Endothelial cell of umbilical vein (primary cell): ENCODE measurements at regions not wholly inside any gene's neighbourhood (a gene's known extent, or its start where the extent isn't known, plus 50 kb on each side); places are given as distances from the start of the nearest gene placed in this dataset.

Experiments used
- BruUV-seq: library from RNA; stranded (reverse); fragments of 400-500 nt; replicated peaks from 2 replicates; lab custom pipeline; 2021; lab: Mats Ljungman, UMichigan
- CTCF ChIA-PET: fragments of 300-600, 350-600 bp; sonication (Branson Sonifier 250); formaldehyde crosslinking; loops from one replicate; lab custom pipeline; 2021; ENCODE audit warnings: antibody characterized with exemption, inconsistent platforms; lab: Charles Lee
- POLR2A ChIA-PET: fragments of 300-600, 350-600 bp; sonication (Branson Sonifier 250); formaldehyde crosslinking; loops from one replicate; lab custom pipeline; 2021; ENCODE audit warnings: antibody characterized with exemption, inconsistent platforms; lab: Charles Lee
- DNase-seq: peaks from one replicate; pipeline ENCODE4 v3.0.0-alpha.2; 2011; ENCODE audit warnings: low read depth, low spot score
- FAIRE-seq: peaks from 2 replicates; lab custom pipeline; 2011; peaks lifted over from hg19 to GRCh38; lab: Jason Lieb, UNC
- H2AFZ ChIP-seq: 2 replicates; pipeline ENCODE4 v1.6.0; 2012; ENCODE audit warnings: low read depth, low read length, control low read depth, inconsistent platforms
- H3K27ac ChIP-seq: 2 replicates; pipeline ENCODE4 v1.5.1; 2011; ENCODE audit warnings: low read depth, mild to moderate bottlenecking, control low read depth, low read length, moderate library complexity; ENCODE audit not compliant: insufficient read depth
- H3K27me3 ChIP-seq, 2 experiments: 2 replicates each; pipeline versions ENCODE4 v1.6.0 to v1.6.1; 2011; ENCODE audit warnings: low read length in 2 of 2, mixed read lengths in 1 of 2; ENCODE audit not compliant: control insufficient read depth in 2 of 2, insufficient read depth in 2 of 2
- H3K36me3 ChIP-seq, 2 experiments: 2 replicates in 1 of 2; 3 replicates in 1 of 2; pipeline ENCODE4 v1.5.1; 2011; ENCODE audit warnings: low read length in 2 of 2, mild to moderate bottlenecking in 1 of 2, moderate library complexity in 1 of 2; ENCODE audit not compliant: control insufficient read depth in 2 of 2, insufficient read depth in 2 of 2; ENCODE audit errors: extremely low read depth in 1 of 2
- H3K4me1 ChIP-seq: 3 replicates; pipeline ENCODE4 v1.5.1; 2011; ENCODE audit warnings: mild to moderate bottlenecking, low read length; ENCODE audit not compliant: control insufficient read depth, insufficient read depth; ENCODE audit errors: extremely low read depth
- H3K4me2 ChIP-seq: 2 replicates; pipeline ENCODE4 v1.6.1; 2011; ENCODE audit warnings: low read length, control low read depth, mixed read lengths; ENCODE audit not compliant: insufficient read depth
- H3K4me3 ChIP-seq, 3 experiments: fragments of 200-600 bp in 1 of 3; sonication (generic), shearing (Covaris generic) in 1 of 3; replicated peaks in 1 of 3; 2 replicates each; pipeline ENCODE4 v1.5.1; 2011 to 2016; ENCODE audit warnings: control low read depth in 3 of 3, low read length in 3 of 3, mild to moderate bottlenecking in 2 of 3, inconsistent platforms in 1 of 3, low read depth in 1 of 3, moderate library complexity in 1 of 3; ENCODE audit not compliant: insufficient read depth in 1 of 3
- H3K79me2 ChIP-seq: 2 replicates; pipeline ENCODE4 v1.6.0; 2012; ENCODE audit warnings: low read length, inconsistent platforms; ENCODE audit not compliant: control insufficient read depth, insufficient read depth
- H3K9ac ChIP-seq: replicated peaks from 2 replicates; pipeline ENCODE3; 2011; ENCODE audit warnings: low read length, control low read depth; ENCODE audit not compliant: insufficient read depth; ENCODE audit errors: extremely low read depth
- H3K9me1 ChIP-seq: replicated peaks from 3 replicates; pipeline ENCODE4 v1.6.0; 2011; ENCODE audit warnings: mild to moderate bottlenecking, low read length; ENCODE audit not compliant: control insufficient read depth, insufficient read depth; ENCODE audit errors: extremely low read depth
- H3K9me3 ChIP-seq: replicated peaks from 2 replicates; pipeline ENCODE4 v1.5.1; 2012; ENCODE audit warnings: low read length, inconsistent platforms; ENCODE audit not compliant: control insufficient read depth, insufficient read depth
- H4K20me1 ChIP-seq: replicated peaks from 2 replicates; pipeline ENCODE3; 2011; ENCODE audit warnings: mild to moderate bottlenecking, low read length; ENCODE audit not compliant: control insufficient read depth, insufficient read depth; ENCODE audit errors: extremely low read depth
- EZH2 ChIP-seq: IDR thresholded peaks from 2 replicates; pipeline ENCODE4 v1.6.1; 2012; ENCODE audit warnings: borderline replicate concordance, low read depth, mild to moderate bottlenecking, moderate library complexity, low read length, inconsistent platforms; ENCODE audit not compliant: severe bottlenecking
- FOS ChIP-seq: IDR thresholded peaks from 2 replicates; pipeline ENCODE4 v1.6.1; 2011; ENCODE audit warnings: mild to moderate bottlenecking, low read length, moderate library complexity, borderline replicate concordance; ENCODE audit not compliant: insufficient read depth
- GATA2 ChIP-seq: IDR thresholded peaks from 2 replicates; pipeline ENCODE4 v1.7.0; 2011; ENCODE audit warnings: low read depth, mild to moderate bottlenecking, moderate library complexity, mixed read lengths, low read length; ENCODE audit not compliant: insufficient read length, insufficient read depth
- JUN ChIP-seq: IDR thresholded peaks from 2 replicates; pipeline ENCODE4 v1.6.1; 2011; ENCODE audit warnings: borderline replicate concordance, low read depth; ENCODE audit not compliant: insufficient read length, insufficient read depth
- MYC ChIP-seq: IDR thresholded peaks from one replicate; pipeline ENCODE4 v1.6.1; 2011; ENCODE audit warnings: mild to moderate bottlenecking, low read depth, low read length
- POLR2A ChIP-seq: IDR thresholded peaks from 2 replicates; pipeline ENCODE4 v1.6.1; 2012; ENCODE audit warnings: low read depth, mild to moderate bottlenecking, control low read depth, low read length
- POLR2AphosphoS5 ChIP-seq: IDR thresholded peaks from 2 replicates; pipeline ENCODE4 v1.6.1; 2012; ENCODE audit warnings: low read depth, mild to moderate bottlenecking, control low read depth, low read length, moderate library complexity; ENCODE audit not compliant: insufficient read depth
- dilution Hi-C: fragments of 300-500 bp; cut with MboI; formaldehyde crosslinking; loops from one replicate; pipeline ENCODE4 v1.15.0; 2019; ENCODE audit warnings: low sequenced_read_pairs; ENCODE audit not compliant: extremely low pct_ligation_motif_present
- intact Hi-C: fragments of 100-400 bp; cut with micrococcal nuclease; formaldehyde crosslinking; loops from one replicate; pipeline ENCODE4 v1.10.0; 2022
- TF ChIP-seq, protein P1 (sequence below): IDR thresholded peaks from 2 replicates; pipeline ENCODE4 v1.6.1; 2011; ENCODE audit not compliant: insufficient read depth, insufficient read length
- TF ChIP-seq, protein P2 (sequence below), 2 donors: IDR thresholded peaks; 1 replicate in 1 of 2; 2 replicates in 1 of 2; pipeline ENCODE4 v1.5.1; 2011; ENCODE audit warnings: low read length in 2 of 2, mild to moderate bottlenecking in 2 of 2, moderate library complexity in 2 of 2, control low read depth in 1 of 2, inconsistent platforms in 1 of 2, low read depth in 1 of 2; ENCODE audit not compliant: insufficient read depth in 1 of 2; ENCODE audit errors: extremely low read depth in 1 of 2

DNA sequence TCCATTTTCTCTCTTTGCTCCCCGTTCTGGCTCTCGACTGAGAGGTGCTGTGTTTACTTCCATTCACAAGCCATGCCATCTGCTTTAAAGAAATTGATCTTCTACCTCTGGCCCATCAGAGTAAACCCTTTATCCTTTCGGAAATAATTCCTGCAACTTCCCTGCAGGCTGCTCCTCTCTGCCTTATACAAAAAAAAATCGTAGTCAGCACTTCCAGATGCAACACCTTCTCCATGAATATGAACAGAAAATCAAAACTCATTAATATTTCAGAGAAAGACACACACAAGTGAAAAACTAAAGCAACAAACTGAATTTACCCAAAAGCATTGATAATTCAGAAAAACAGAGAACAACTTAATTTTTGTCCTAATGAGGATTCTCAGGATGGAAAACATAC lies 127.6 kb upstream of the FSCB start:
- DNase-seq, result no peak
- Histone ChIP-seq H3K79me2 (no peaks in the 10 kb centered on the region), H3K27me3 (no peaks in the 10 kb centered on the region), H3K4me1 (no peaks in the 10 kb centered on the region), H3K36me3 (no peaks in the 10 kb centered on the region), H3K4me3 (no peak overlapping the region), H3K9me1 (no peaks in the 10 kb centered on the region), H3K27ac (no peak overlapping the region), H4K20me1 (no peaks in the 10 kb centered on the region), H3K9me3 (no peaks in the 10 kb centered on the region), H3K9ac (no peak overlapping the region), H2AFZ (no peak overlapping the region), H3K4me2 (no peak overlapping the region)
- CTCF ChIA-PET, result no interaction called here
- TF ChIP-seq EZH2 (no peak), POLR2A (no peak)
- TF ChIP-seq, protein P1, sequence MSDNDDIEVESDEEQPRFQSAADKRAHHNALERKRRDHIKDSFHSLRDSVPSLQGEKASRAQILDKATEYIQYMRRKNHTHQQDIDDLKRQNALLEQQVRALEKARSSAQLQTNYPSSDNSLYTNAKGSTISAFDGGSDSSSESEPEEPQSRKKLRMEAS, result no peak
- TF ChIP-seq, protein P2, sequence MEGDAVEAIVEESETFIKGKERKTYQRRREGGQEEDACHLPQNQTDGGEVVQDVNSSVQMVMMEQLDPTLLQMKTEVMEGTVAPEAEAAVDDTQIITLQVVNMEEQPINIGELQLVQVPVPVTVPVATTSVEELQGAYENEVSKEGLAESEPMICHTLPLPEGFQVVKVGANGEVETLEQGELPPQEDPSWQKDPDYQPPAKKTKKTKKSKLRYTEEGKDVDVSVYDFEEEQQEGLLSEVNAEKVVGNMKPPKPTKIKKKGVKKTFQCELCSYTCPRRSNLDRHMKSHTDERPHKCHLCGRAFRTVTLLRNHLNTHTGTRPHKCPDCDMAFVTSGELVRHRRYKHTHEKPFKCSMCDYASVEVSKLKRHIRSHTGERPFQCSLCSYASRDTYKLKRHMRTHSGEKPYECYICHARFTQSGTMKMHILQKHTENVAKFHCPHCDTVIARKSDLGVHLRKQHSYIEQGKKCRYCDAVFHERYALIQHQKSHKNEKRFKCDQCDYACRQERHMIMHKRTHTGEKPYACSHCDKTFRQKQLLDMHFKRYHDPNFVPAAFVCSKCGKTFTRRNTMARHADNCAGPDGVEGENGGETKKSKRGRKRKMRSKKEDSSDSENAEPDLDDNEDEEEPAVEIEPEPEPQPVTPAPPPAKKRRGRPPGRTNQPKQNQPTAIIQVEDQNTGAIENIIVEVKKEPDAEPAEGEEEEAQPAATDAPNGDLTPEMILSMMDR (IDR thresholded peaks at IDR 0.05; ENCODE audit: extremely low read depth in 1 of 2, insufficient read depth in 1 of 2, low read depth in 1 of 2, low read length in 2 of 2), result no peak
- POLR2A ChIA-PET, result no interaction called here
- intact Hi-C loops, result no loop called here
- BruUV-seq, result no TSS peak
- no peak for FAIRE-seq
- dilution Hi-C loops, result no loop called here

DNA sequence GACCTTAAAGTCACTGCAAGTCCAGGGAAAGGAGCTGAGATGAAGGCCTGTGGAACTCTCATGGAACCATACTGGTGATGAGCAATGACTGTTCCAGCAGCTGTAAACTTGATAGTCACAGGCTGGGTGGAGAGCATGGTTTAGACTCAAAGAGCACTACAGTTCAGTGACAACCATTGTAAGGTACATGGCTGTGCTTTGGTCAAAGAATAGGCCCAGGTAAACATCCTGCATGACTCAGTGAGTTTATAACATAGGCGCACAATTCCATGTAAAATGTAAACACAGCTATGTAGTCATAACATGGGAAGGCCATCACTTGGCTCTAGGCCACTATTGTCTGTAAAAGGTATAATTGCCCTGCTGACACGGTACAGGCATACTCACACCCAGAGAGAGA lies 119.3 kb upstream of the FSCB start:
- Histone ChIP-seq H3K9ac (no peak overlapping the region), H2AFZ (no peak overlapping the region), H3K4me3 (no peak overlapping the region), H3K9me1 (no peaks in the 10 kb centered on the region), H3K79me2 (no peaks in the 10 kb centered on the region), H3K36me3 (no peaks in the 10 kb centered on the region), H3K27ac (no peak overlapping the region), H3K27me3 (no peaks in the 10 kb centered on the region), H4K20me1 (no peaks in the 10 kb centered on the region), H3K4me2 (no peak overlapping the region), H3K4me1 (no peaks in the 10 kb centered on the region), H3K9me3 (no peaks in the 10 kb centered on the region)
- dilution Hi-C loops (no loop called here), intact Hi-C loops (no loop called here)
- DNase-seq (no peak), FAIRE-seq (no peak)
- no peak for TF ChIP-seq MYC
- TF ChIP-seq, protein P2 (IDR thresholded peaks at IDR 0.05; ENCODE audit: extremely low read depth in 1 of 2, insufficient read depth in 1 of 2, low read depth in 1 of 2, low read length in 2 of 2), result no peak
- TF ChIP-seq, protein P1, result no peak
- TF ChIP-seq FOS, result no peak
- no peak for TF ChIP-seq POLR2AphosphoS5
- no peak for TF ChIP-seq POLR2A
- TF ChIP-seq JUN, result no peak
- TF ChIP-seq GATA2, result no peak
- TF ChIP-seq EZH2, result no peak
- CTCF ChIA-PET, result no interaction called here
- POLR2A ChIA-PET, result no interaction called here
- BruUV-seq, result no TSS peak
